HT1080 (cell line): ENCODE measurements at regions not wholly inside any gene's neighbourhood (a gene's known extent, or its start where the extent isn't known, plus 50 kb on each side); places are given as distances from the start of the nearest gene placed in this dataset. TPM values are rescaled to one million over a fixed set of nuclear protein-coding genes. Genes with fewer than 3 reads are reported as not detected.

Experiments
- DNase-seq: peaks from one replicate; pipeline ENCODE4 v3.0.0-alpha.2; 2015; ENCODE audit warnings: low read depth
- small RNA-seq: library from RNA; depleted of rRNA; stranded (forward); fragments of <200 nt; gene quantifications from one replicate; pipeline ENCODE3, GENCODE V24; 2014

DNA sequence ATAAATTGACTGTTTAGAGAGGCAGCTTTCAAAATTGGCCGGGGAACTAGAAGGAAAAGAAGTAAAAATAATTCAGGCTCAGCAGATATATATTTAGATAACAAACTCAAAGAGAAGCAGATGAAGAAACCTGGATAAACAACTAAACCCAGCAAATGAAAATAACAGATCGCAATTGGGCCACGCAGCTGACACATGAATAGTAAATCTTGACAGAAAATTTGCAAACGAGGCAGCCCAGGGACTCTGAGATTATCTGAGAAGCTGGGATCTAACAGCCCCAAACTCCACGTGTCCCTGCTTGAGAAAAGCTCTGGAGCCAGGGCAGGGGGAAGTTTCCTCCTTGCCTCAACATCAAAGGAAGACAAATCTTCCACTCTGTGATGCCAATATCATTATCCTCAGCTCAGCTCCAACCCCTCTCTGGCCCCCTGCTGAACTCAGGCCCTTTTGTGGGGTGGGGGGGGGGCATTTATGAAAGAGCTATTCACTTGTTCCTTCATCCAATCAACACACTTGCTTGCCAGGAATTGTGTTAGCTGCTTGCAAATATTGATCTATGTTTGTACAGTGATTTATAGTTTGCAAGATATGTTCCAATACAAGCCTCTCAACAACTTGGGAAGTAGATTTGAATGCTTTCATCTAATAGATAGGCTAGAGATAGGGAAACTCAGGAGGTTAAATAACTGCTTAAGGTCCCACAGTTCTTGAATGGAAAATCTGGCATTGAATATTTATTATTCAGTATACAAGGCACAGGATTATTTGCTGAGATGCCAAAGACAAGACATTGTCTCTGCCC, 72.5 kb upstream of the C11orf87 start:
- no peak for DNase-seq

DNA sequence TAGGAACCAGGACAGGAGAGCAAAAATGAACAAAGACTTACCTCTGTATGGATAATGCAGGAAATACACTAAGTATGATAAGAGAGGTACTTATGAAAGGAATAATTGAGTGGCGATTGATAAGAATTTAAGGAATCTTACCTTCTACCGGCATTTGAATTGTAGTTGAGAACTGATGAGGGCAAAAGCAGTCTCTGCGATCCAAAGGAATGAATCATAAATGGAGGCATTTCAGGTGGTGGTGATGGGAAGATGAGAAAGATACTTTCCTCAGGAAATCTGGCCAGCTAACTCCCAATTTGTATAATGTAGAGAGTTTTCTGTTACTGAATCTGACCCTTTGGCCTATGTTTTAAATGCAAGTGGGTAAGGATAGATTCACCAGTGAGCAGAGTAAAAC, 71.9 kb upstream of the C11orf87 start:
- peak; percentile 61 for DNase-seq

DNA sequence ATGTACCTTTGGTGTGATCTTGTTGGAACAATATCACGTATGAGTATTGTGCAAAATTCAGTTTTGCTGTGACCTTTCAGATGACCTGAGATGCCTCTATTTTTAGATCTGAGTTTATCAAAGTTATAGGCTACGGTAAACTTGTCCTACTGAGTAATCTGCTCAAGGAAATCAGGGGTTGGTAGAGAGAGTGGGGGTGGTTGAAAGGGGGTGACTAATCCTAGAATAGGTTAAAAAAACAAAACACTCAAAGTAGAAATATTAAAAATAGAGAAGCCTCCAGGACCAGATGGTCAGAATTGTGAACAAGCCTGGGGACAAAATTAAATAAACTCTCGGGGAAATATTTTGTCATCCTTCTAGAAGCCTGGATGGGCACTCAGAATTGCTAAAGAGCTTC, 59.9 kb upstream of the C11orf87 start:
- DNase-seq = peak; percentile 13

DNA sequence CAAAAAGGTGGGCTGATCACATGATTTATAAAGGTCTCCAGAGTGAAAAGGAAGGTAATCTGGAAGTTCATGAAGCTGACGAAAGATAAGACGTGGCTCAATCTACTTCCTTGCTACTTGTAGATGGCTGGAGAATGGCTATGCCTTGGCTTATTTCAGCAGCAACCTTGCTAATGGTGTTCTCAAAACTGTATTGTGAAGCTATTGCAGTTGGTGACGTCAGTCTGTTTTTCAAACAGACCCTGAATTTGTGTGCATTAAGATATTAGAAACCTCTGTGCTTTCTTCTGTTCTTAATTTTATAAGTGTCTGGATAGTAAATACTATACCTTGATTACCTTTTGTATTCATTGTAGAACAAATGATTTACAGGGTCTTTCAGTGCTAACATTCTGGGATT, 58.3 kb upstream of the C11orf87 start:
- no peak for DNase-seq

DNA sequence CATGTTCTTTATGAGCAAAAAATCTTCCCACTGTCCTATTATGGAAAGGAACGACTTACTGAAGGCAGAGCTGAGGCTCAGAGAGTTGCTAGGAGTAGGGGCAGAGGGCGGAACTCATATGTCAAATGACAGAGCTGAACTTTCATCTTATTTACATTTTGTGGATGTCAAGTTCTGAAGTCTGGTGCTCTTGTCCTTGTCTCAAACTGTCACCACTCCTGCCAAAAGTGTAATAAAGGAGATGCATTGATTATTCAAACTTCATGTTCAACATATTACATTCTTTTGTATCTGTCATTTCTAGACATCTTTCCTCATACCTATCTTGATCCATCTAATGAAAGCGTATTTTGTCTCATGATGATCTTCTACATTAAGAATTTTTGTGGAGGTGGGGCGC, 57.1 kb upstream of the C11orf87 start:
- no peak for DNase-seq

DNA sequence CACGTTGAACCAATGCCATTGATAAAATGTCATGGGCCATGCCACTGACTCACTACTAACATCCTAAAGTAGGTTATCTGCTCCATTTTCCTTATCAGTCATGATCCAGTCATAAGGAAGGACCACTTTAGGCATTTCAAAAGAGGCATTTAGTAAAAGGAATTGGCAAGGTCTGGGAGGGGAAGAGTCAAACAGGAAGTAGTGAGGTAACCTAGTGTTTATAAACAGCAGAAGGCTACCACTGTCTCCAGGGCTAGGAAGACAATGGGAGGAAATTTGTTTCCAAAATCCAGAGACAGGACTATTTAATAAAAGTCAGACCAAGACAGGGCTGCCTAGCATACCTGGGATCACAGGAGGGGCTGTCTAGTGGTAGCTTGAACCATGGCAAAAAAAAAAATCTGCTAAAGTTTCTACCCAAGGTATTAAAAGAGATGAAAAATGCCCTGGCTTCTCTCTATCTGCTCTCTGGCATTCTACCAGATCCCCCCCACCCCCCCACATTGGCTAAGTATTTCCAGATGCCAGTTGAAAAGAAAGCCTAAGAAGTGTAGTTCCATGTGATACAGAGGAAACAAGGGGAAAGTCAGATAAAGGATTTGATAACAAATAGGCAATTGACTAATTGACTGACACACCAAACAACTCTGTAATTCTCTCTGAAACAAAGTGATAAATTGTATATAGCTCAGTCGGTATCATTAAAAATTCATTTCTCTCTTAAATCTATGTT, 50.4 kb upstream of the C11orf87 start:
- DNase-seq = peak; percentile 13

Small RNA genes in the stretch of these regions (small RNA-seq; reads per million reads assigned to genes)
- gene RF00157 (not detected), gene RNA5SP349 (not detected), gene RNU6-654P (not detected)
